GM06990 (cell line): ENCODE measurements at regions not wholly inside any gene's neighbourhood (a gene's known extent, or its start where the extent isn't known, plus 50 kb on each side); places are given as distances from the start of the nearest gene placed in this dataset.
"Not testable (repeated sequence)": the region's sequence is repeated elsewhere in the genome, so short reads cannot be mapped to it uniquely, and the experiment has no call there.

Source experiments
- DNase-seq: peaks from one replicate; pipeline ENCODE4 v3.0.0-alpha.2; 2011; ENCODE audit not compliant: insufficient read length; ENCODE audit errors: extremely low read depth
- H3K27me3 ChIP-seq: replicated peaks from 2 replicates; pipeline ENCODE4 v1.6.0; 2011; ENCODE audit warnings: low read length; ENCODE audit not compliant: control insufficient read depth, insufficient read depth
- H3K36me3 ChIP-seq: 2 replicates; pipeline ENCODE4 v1.5.1; 2011; ENCODE audit warnings: low read length; ENCODE audit not compliant: control insufficient read depth, insufficient read depth
- H3K4me3 ChIP-seq: replicated peaks from 2 replicates; pipeline ENCODE4 v1.5.1; 2011; ENCODE audit warnings: low read depth, mild to moderate bottlenecking, control low read depth, low read length
- TF ChIP-seq, protein P1 (sequence below): IDR thresholded peaks from 2 replicates; pipeline ENCODE4 v1.5.1; 2011; ENCODE audit warnings: low read length, control low read depth, mild to moderate bottlenecking, inconsistent platforms; ENCODE audit not compliant: insufficient read depth, poor library complexity, severe bottlenecking

DNA sequence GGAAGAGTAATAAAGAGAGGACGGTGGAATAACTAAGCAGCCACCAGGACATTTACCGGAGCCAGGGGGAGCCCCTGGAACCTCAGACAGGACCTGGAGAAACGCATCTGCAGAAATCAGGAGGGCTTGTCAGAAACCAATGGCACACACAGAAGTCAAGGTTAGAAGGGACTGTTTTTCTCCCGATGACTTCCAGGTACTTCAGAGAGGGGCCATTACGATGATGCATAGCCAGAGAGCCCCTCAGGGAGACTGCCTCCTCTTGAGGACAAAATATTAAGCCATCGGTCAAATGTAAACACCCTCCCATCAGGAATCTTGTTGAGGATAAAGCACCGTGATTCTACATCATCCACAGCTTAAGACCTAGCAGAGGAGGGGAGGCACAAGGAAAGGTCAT, 333.6 kb upstream of the CDH5 start:
- Histone ChIP-seq H3K27me3 (no peaks in the 10 kb centered on the region), H3K4me3 (no peak overlapping the region), H3K36me3 (no peaks in the 10 kb centered on the region)
- no peak for DNase-seq
- TF ChIP-seq, protein P1, sequence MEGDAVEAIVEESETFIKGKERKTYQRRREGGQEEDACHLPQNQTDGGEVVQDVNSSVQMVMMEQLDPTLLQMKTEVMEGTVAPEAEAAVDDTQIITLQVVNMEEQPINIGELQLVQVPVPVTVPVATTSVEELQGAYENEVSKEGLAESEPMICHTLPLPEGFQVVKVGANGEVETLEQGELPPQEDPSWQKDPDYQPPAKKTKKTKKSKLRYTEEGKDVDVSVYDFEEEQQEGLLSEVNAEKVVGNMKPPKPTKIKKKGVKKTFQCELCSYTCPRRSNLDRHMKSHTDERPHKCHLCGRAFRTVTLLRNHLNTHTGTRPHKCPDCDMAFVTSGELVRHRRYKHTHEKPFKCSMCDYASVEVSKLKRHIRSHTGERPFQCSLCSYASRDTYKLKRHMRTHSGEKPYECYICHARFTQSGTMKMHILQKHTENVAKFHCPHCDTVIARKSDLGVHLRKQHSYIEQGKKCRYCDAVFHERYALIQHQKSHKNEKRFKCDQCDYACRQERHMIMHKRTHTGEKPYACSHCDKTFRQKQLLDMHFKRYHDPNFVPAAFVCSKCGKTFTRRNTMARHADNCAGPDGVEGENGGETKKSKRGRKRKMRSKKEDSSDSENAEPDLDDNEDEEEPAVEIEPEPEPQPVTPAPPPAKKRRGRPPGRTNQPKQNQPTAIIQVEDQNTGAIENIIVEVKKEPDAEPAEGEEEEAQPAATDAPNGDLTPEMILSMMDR, result no peak

GRCh38 chr16:66030036-66030435, 336.5 kb upstream of the CDH5 start:
- H3K36me3 ChIP-seq, result no peaks in the 10 kb centered on the region
- no peaks in the 10 kb centered on the region for H3K27me3 ChIP-seq
- TF ChIP-seq, protein P1, result no peak
- no peak overlapping the region for H3K4me3 ChIP-seq
- DNase-seq, result no peak

GRCh38 chr16:66028510-66029216, 337.8 kb upstream of the CDH5 start:
- no peak for DNase-seq
- Histone ChIP-seq H3K4me3 (no peak overlapping the region), H3K27me3 (no peaks in the 10 kb centered on the region), H3K36me3 (no peaks in the 10 kb centered on the region)
- TF ChIP-seq, protein P1, result no peak

DNA sequence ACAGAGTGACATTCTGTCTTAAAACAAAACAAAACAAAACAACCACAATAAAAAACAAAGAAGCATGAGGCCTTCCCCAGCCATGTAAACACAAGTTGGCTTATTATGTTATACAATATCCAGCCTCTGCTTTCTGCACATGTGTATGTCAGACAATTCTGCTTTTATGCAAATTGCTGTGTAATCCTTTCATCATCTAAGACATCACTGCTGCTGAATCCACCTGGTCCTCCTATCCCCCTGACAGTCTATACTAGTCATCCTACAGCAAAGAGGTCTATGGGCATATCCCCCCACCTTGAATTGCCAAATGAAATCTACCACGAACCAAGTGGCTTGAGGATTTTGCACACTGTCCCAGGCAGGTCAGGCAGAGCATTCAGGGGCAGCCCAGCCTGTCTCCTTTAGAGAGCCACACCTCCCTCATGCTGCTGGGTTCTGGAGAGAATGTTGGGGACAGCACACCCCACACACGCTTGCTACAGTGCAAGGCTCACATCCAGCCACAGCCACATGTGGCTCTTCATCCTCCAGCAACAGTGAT, 339.6 kb upstream of the CDH5 start:
- TF ChIP-seq, protein P1, result no peak
- no peaks in the 10 kb centered on the region for H3K27me3 ChIP-seq
- no peak overlapping the region for H3K4me3 ChIP-seq
- H3K36me3 ChIP-seq, result no peaks in the 10 kb centered on the region
- DNase-seq, result no peak

GRCh38 chr16:66026211-66026610, 340.3 kb upstream of the CDH5 start:
- Histone ChIP-seq H3K27me3 (no peaks in the 10 kb centered on the region), H3K4me3 (no peak overlapping the region), H3K36me3 (no peaks in the 10 kb centered on the region)
- DNase-seq, result no peak
- TF ChIP-seq, protein P1, result no peak

- H3K36me3 ChIP-seq, result no peaks in the 10 kb centered on the region
- H3K4me3 ChIP-seq, result no peak overlapping the region
- no peak for DNase-seq
- H3K27me3 ChIP-seq, result no peaks in the 10 kb centered on the region
- TF ChIP-seq, protein P1, result no peak
Measured at GRCh38 chr16:66025751-66026150, 340.7 kb upstream of the CDH5 start.

- not testable (repeated sequence) for DNase-seq, H3K36me3 ChIP-seq, H3K27me3 ChIP-seq, H3K4me3 ChIP-seq
Measured at GRCh38 chr16:66024567-66024966, 341.9 kb upstream of the CDH5 start.
